Esophagus squamous epithelium (tissue), 5 donors: ENCODE measurements at regions not wholly inside any gene's neighbourhood (a gene's known extent, or its start where the extent isn't known, plus 50 kb on each side); places are given as distances from the start of the nearest gene placed in this dataset.

ENCODE experiments used
- DNase-seq: peaks from one replicate; lab custom pipeline; 2025; lab: John Stamatoyannopoulos, UW
- H3K27ac ChIP-seq, 4 donors: fragments of 200-600 bp; sonication (generic); one replicate each; pipeline ENCODE4 v1.5.1; 2016 to 2019; ENCODE audit warnings: mild to moderate bottlenecking in 1 of 4
- H3K27me3 ChIP-seq, 4 donors: fragments of 200-600 bp; sonication (generic); 1 replicate in 3 of 4; 2 replicates in 1 of 4; pipeline versions ENCODE4 v1.5.1 to v1.6.0; 2017 to 2021; ENCODE audit warnings: antibody characterized with exemption in 1 of 4
- H3K36me3 ChIP-seq, 3 donors: fragments of 200-600 bp; sonication (generic); one replicate each; pipeline ENCODE4 v1.5.1; 2016 to 2019
- H3K4me1 ChIP-seq, 3 donors: fragments of 200-600 bp; sonication (generic); one replicate each; pipeline ENCODE4 v1.5.1; 2017 to 2019
- H3K4me3 ChIP-seq, 4 donors: fragments of 200-600 bp; sonication (generic); 1 replicate in 3 of 4; 2 replicates in 1 of 4; pipeline ENCODE4 v1.5.1; 2016 to 2019; ENCODE audit warnings: mild to moderate bottlenecking in 2 of 4, moderate library complexity in 1 of 4
- H3K9me3 ChIP-seq, 3 donors: fragments of 200-600 bp; sonication (generic); one replicate each; pipeline ENCODE4 v1.5.1; 2016 to 2019
- POLR2A ChIP-seq, 4 donors: fragments of 450-650 bp; IDR thresholded peaks; one replicate each; pipeline ENCODE4 v1.6.1; 2017; ENCODE audit warnings: antibody characterized with exemption in 4 of 4, mild to moderate bottlenecking in 4 of 4, moderate library complexity in 3 of 4
- WGBS, 2 donors: methylation state at CpG; one replicate each; pipeline ENCODE4 v1.1.5; 2018; 5-methylcytosine and 5-hydroxymethylcytosine counted together
- intact Hi-C: fragments of 100-400 bp; cut with DNase I; formaldehyde crosslinking; loops from one replicate; pipeline ENCODE4 v1.15.0; 2022
- TF ChIP-seq, protein P1 (sequence below), 6 experiments: fragments of 450-650 bp in 4 of 6; fragments of 200-600 bp in 2 of 6; sonication (generic) in 2 of 6; IDR thresholded peaks; one replicate each; pipeline ENCODE4 v1.5.1; 2016 to 2019; ENCODE audit warnings: antibody characterized with exemption in 6 of 6, mild to moderate bottlenecking in 4 of 6, moderate library complexity in 4 of 6
- donor health status: DM: yes; HTN: yes; CAD: no.

GRCh38 chr3:72071624-72072023 lies 286.7 kb upstream of the PROK2 start:
- H3K27me3 ChIP-seq = no peaks in the 10 kb centered on the region
- intact Hi-C loops = no loop called here
- TF ChIP-seq, protein P1, sequence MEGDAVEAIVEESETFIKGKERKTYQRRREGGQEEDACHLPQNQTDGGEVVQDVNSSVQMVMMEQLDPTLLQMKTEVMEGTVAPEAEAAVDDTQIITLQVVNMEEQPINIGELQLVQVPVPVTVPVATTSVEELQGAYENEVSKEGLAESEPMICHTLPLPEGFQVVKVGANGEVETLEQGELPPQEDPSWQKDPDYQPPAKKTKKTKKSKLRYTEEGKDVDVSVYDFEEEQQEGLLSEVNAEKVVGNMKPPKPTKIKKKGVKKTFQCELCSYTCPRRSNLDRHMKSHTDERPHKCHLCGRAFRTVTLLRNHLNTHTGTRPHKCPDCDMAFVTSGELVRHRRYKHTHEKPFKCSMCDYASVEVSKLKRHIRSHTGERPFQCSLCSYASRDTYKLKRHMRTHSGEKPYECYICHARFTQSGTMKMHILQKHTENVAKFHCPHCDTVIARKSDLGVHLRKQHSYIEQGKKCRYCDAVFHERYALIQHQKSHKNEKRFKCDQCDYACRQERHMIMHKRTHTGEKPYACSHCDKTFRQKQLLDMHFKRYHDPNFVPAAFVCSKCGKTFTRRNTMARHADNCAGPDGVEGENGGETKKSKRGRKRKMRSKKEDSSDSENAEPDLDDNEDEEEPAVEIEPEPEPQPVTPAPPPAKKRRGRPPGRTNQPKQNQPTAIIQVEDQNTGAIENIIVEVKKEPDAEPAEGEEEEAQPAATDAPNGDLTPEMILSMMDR (IDR thresholded peaks at IDR 0.05) = no peak
- TF ChIP-seq POLR2A (IDR thresholded peaks at IDR 0.05) = no peak
- 80 to 96% methylated on average over 2 of the region's 2 CpGs for WGBS, 2 donors
- no peaks in the 10 kb centered on the region for H3K4me1 ChIP-seq
- H3K9me3 ChIP-seq = peaks cover 0 to 19% (median 4%) of the 10 kb centered on the region in 3 donors
- no peaks in the 10 kb centered on the region for H3K36me3 ChIP-seq
- no peak for DNase-seq
- H3K27ac ChIP-seq = no peak overlapping the region
- no peak overlapping the region for H3K4me3 ChIP-seq

GRCh38 chr3:72070005-72070404 lies 285.1 kb upstream of the PROK2 start:
- Histone ChIP-seq H3K27ac (no peak overlapping the region), H3K4me1 (no peaks in the 10 kb centered on the region), H3K27me3 (no peaks in the 10 kb centered on the region), H3K36me3 (no peaks in the 10 kb centered on the region), H3K9me3 (peaks cover 0 to 3% (median 0%) of the 10 kb centered on the region in 3 donors), H3K4me3 (no peak overlapping the region)
- WGBS, 2 donors = 88 to 100% methylated on average over 6 of the region's 6 CpGs
- TF ChIP-seq, protein P1 (IDR thresholded peaks at IDR 0.05) = no peak
- TF ChIP-seq POLR2A (IDR thresholded peaks at IDR 0.05) = no peak
- intact Hi-C loops = no loop called here
- DNase-seq = no peak

DNA sequence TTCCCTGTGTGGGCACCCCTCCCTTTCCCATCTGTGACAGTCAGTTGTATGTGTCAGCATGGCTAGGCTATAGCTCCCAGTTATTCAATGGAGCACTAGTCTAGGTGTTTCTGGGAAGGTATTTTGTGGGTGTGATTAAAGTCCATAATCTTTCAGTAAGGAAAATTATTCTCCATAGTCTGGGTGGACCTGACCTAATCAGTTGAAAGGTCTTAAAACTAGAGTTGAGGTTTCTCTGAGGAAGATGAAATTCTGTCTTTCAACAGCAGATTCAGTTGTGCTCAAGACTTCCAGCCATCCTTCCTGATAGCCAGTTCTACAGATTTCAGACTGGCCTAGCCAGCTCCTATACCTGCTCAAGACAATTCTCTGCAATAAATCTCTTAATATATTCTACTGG lies 284.6 kb upstream of the PROK2 start:
- no peak for TF ChIP-seq POLR2A (IDR thresholded peaks at IDR 0.05)
- TF ChIP-seq, protein P1 (IDR thresholded peaks at IDR 0.05) = no peak
- intact Hi-C loops = no loop called here
- Histone ChIP-seq H3K9me3 (no peaks in the 10 kb centered on the region), H3K4me1 (no peaks in the 10 kb centered on the region), H3K27me3 (no peaks in the 10 kb centered on the region), H3K27ac (no peak overlapping the region), H3K36me3 (no peaks in the 10 kb centered on the region), H3K4me3 (no peak overlapping the region)
- DNase-seq = no peak

DNA sequence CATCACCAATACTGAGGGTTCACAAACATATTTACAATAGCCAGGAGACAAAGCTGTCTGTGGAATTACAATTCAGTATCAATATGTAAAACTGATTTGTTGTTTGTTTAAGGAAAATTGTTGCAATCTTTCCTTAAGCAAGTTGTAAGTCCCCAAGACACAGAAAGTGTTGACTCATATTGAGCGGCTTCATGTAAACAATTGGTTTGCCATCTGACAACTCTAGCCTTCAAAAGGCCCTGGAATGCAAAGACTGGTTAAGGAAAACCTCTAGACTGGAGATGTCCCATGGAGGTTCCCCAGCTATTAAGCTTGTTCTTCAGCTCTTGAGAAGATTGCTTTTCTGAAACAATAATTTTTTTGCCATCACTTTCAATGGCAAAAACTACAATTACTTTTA lies 283.7 kb upstream of the PROK2 start:
- WGBS, 2 donors = 64 to 84% methylated on average over 1 of the region's 1 CpG
- no peak for TF ChIP-seq POLR2A (IDR thresholded peaks at IDR 0.05)
- TF ChIP-seq, protein P1 (IDR thresholded peaks at IDR 0.05) = no peak
- H3K4me1 ChIP-seq = no peaks in the 10 kb centered on the region
- no peaks in the 10 kb centered on the region for H3K9me3 ChIP-seq
- H3K4me3 ChIP-seq = no peak overlapping the region
- intact Hi-C loops = no loop called here
- no peaks in the 10 kb centered on the region for H3K36me3 ChIP-seq
- no peak for DNase-seq
- no peak overlapping the region for H3K27ac ChIP-seq
- H3K27me3 ChIP-seq = no peaks in the 10 kb centered on the region

DNA sequence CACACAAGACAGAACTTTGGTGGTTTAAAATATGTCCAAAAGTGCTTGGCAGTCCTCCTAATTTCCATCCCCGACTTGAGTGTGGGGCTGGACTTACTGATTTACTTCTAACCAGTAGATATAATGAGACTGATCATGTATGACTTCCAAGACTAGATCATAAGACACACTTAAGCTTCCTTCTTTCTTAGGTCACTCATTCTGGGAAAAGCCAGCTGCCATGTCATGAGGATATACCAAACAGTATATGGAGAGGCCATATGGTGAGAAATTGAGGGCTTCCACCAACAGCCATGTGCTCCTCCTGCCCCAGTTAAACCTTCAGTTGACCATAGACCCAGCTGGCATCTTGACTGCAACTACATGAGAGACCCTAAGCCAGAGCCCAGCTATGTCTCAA lies 282.8 kb upstream of the PROK2 start:
- Histone ChIP-seq H3K27me3 (no peaks in the 10 kb centered on the region), H3K36me3 (no peaks in the 10 kb centered on the region), H3K4me1 (no peaks in the 10 kb centered on the region), H3K27ac (no peak overlapping the region), H3K4me3 (no peak overlapping the region), H3K9me3 (no peaks in the 10 kb centered on the region)
- TF ChIP-seq, protein P1 (IDR thresholded peaks at IDR 0.05) = no peak
- no peak for TF ChIP-seq POLR2A (IDR thresholded peaks at IDR 0.05)
- intact Hi-C loops = no loop called here
- no peak for DNase-seq
- WGBS, 2 donors = 40 to 47% methylated on average over 1 of the region's 1 CpG
